ENCODE measurements at regions not wholly inside any gene's neighbourhood (a gene's known extent, or its start where the extent isn't known, plus 50 kb on each side); places are given as distances from the start of the nearest gene placed in this dataset.
A peak's percentile ranks its signal among the peaks of the same experiment; 100 is the strongest.

DNA sequence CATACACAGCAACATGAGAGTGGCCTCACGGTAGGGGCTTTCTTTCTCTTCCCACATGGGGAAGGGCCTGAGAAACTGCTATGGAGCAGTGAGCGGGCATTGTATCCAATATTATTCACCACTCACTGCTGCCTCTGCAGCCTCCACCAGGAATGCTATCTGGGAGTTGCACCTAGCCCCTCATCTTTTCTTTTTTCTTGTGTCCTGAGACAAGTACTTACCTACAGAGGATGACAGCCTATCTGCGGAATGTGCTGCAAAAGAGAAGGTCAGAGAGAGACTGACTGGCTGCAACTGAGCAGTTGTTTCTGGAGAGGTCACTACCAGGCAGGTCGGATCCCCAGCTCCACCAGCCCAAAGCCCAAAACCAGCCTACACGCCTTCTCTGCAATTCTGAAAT is 52.1 kb upstream of the HTATIP2 start:
- DNase-seq: no peak

DNA sequence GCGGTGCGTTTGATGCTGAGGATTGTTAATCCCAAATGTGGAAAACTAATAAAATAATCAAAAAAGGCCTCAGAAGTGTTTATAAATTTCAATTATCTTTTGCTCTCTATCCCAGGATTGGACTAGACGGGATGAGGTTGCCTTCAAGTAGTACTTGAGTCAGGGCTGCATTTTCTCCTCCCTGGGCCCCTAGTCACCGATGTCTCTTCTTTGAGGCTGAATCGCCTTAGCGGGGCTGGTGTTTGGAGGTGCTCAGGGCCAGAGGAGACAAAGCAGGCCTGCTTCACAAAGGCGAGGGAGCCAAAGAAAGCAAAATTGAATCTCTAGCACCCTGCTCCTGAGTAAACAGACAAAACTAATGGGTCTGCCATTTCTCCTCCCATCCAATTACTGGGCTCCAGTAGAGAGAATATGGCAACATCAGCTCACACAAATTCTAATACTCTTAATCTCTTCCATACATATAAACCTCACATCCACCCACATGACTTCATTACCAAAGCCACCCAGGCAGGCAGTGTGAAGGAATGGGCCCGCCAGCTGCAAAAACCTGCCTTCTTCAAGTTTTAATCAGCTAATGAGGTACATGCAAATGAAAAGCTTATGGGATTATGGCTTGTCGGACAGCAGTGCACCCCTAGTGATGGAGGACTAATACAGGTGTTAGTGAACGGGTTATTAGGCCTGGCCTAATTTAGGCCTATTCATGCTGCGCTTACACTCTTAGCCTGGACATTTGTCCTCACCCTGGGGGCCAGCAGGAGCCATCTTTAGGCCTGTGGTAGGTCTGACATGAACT is 52.7 kb upstream of the HTATIP2 start:
- no peak for DNase-seq

DNA sequence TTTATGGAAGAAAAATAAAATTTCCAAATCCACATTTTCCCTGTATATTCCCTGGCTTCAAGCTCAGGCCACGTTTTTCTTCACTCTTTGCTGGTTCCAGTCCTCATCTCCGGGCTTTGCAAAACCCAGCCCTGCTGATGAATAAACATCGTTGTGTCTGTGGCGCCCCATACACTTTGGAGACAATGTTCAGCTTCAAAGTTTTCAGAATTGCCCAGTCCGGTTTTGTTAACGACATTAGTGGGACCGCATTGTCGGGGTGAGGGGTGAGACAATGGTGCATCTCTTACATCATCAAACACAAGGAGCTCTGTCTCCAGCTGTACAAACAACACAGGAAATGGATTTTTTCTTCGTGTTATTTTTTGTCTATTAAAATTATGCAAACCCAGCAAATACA is 53.4 kb upstream of the HTATIP2 start:
- DNase-seq: peak; percentile 3

DNA sequence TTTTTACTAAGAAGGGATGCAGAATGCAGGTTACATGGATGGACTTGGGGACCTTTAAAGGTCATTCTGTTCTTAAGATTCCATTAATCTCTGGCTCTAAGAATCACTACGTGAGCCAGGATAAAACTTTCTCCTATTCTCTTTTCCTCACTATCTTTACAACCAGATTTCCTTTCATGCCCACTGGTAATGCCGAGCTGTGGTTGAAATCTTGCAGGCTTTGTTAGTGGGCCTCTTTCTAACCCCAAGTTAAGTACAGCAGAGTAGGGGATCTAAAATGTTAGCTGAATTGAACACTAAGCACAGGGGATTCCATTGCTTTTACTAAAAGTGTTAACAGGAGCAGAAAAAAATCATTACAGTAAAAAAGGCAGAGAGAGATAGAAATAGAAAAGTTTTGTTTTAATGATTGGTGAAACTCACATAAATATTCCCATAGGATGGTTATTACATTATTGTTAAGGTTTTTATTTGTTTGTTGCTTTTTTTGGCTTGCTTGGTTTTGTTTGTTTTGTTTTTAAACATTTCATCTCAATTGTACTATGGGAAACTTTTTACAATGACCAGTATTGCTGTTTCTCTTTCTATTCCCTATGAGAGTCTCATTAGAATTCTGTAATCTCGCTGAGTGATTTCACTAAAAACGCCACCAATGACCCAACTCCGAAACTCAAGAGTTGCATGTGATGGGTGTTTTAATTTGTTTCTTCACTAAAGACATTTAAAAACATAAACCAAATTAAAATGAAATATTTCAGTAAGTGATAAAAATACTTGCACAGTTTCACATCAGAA is 54.1 kb upstream of the HTATIP2 start:
- no peak for DNase-seq

DNA sequence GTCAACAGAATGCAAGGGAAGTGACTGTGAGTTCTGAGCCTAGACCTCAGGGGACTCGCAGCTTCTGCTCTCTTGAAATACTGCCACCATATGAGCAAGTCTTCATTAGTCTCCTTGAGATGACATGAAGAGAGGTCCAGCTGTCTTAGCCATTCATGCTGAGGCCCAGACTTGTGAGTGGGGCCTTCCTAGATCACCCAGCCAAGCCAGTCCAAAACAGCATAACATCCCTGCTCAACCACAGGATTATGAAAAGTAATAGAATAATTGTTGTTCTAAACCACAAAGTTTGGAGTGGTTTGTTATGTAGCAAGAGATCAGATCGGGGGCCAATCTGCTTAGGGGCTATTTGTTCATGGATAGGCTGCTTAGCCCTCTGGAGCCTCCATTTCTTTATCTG is 54.9 kb upstream of the HTATIP2 start:
- DNase-seq: no peak

DNA sequence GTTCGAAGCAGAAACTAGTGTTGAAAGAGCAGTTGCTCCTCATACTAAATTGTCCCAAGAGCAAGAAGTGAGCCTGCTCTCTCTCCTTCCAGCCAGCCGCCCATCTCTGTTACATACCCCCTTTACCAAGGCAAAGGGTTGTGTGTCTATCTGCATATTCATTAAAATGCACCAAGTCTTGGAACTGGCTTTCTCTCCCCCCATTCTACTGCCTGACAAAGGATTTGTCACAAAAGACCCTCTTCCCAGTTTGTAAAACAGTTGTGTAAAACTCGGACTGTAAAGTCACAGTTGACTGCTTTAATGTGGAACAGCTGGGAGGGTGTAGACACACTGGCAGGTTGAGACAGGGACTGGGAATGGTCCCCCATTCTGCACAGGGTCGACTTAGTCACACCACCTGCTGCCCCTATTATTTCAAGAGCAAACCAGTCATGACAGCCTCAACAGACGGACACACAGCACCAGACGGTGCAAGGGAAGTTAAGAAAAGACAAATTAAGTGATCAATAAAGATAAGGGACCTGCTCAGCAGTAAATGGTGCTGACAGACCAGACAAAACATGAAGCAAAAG is 60.0 kb upstream of the HTATIP2 start:
- DNase-seq: no peak

DNA sequence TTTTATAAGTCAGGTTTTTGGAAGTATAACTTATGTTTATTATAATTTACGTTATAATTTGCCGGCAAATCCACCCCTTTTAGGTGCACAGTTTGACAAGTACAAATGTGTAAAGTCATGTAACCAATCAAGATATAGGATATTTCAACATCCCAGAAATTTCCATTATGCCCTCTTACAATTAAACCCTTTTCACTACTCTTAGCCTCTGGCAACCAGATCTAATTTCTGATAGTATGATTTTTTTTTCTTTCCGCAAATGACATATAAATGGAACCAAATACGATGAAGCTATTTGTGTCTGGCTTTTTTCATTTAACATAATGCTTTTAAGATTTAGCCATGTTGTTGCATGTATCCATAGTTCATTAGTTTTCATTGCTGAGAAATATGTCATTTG is 69.5 kb upstream of the HTATIP2 start:
- DNase-seq: no peak

DNA sequence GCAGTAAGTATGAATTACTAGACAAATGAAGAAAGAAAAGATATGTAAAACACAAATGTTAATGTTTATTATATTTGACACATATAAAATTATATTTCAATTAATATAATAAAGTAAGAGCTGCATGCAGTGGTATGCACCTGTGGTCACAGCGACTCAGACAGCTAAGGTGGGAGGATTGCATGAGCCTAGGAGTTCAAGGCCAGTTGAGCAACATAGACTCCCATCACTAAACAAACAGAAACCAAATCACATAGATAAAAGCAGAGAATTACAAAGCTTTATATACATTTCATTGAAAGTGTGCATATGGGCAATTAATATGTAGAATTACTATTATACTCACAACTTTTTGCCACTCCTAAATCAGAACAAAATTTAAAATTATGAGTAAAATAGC is 70.0 kb upstream of the HTATIP2 start:
- DNase-seq: no peak

DNA sequence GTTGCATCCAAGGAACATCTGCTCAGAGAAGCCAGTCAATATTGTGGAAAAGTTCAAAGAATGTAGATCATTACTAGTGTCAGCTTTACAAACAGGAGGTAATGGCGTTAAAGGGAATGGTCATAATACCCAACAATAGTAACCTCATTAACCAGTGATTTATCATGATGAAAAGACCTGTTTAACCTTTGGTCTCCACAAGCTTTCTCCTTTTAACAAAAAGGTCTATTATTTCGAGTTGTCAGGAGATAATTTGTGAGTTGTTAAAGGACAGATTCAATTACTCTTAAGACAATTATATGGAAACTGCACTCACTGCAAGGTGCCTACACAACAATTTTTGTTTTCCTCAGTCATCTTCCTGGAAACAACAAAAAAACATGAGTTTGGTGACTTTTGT is 73.8 kb upstream of the HTATIP2 start:
- no peak for DNase-seq

DNA sequence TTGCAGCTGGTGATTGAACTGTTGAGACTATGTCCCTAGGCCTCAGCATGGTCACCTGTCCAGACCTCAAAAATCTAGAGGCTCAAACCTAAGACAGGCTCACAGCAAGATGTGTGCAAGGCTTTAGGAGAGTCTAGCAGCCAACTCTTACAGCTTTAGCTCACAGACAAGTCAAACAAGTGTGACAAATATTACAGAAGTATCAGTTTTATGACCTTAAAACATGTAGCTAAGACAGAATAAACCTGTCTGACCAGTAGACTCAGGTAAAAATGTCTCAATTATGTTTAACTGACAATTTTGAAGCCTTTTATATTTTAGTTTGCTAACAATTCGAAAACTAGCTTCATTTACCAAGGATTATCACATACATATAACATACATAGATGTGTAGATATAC is 80.0 kb upstream of the HTATIP2 start:
- DNase-seq: no peak

DNA sequence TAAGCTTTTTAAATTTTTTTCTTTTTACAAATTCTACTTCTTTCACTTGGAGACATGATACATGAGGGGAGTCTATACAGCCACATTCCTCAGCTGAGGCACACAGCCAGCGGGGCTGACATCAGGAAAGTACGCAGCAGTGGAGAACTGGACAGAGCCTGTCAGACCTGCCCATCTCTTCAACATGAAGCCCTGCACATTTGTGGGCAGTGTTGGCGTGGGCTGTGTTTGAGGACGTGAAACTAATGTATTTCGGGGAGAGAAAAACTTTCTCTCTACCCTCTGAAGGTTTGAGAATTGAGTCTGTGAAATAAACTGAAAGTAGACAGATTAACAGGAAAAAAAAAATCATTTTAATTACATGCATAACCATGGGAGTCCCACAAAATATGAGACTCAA is 84.8 kb upstream of the HTATIP2 start:
- peak; percentile 15 for DNase-seq

DNA sequence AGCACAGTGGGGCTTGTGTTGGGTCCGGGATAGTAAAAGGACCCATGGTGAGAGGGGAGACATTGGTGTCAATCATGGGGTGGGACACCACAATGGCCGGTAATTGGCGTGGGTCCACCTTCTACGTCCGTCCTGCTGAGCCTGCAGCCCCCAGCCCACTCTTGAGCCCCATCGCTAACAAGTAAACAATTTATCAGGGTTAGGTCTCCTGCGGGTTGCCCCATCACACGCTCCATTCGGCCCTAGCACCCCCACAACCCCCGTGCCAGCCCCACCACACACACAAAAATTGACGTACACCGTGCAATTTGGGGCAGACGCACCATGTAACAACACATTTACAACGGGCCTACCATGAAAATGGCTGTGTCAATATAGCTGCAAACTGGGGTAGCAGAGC is 86.5 kb upstream of the HTATIP2 start:
- DNase-seq: no peak

DNA sequence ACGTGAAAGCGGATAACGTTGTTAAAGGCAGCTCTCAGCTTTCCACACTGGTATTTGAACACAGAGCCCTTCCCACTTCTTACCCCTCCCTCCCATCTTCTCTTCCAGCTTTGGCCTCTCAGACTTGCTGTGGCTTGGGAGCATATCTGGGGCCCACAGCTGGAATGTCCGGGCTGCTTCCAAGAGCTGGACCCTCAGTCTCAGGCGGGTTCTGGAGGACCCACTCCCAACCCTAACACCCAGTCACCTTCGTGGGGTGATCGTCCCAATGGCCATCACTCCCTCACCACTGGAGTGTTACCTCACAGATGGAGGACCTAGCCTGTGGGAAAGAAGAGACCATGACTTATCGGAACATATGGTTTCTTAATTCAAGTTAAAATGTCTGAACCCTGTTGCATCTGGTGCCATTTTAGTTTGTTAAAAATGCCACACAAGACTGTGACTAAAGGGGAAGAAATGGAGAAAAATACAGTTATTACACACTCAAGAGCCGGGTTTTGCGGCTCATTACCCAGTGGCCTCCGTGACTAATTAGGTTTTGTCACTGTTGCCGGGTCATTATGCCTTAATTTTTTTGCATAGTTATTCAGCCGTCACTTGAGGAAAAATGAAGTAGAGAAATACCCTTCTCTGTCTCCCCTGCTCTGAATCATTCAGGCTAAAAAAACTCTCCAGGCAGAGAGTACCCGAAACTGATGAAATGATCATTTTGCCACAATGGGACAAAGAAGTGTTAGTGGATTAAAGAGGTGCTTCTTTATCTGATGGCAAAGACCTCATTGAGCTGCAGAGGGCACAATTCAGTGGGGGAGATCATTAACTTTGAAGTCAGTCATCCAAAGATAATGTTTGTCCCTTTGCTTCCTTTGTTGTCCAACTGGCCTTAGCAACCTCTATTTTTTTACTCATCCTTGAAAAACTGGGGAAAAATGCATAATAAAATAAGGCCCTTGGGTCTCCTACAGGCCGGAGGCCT is 87.2 kb upstream of the HTATIP2 start:
- no peak for DNase-seq

DNA sequence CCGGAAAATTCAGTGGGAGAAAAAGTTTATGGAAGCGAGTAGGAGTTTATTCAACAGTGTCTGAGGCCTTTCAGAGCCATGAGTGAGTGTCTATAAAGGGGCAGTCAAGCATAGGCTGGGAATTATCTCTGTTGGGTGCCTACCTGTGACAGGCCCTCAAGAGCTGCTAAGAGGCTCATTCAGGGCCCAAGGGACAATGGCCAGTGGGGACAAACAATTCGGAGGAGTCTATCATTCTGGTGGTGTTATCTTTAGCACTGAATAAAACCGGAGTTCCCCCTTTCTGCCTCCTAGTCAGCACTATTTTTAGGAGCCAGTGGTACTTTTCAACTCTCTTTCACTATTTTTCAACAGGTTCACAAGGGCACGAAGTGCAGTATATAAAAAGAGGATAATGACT is 89.5 kb upstream of the HTATIP2 start:
- no peak for DNase-seq

DNA sequence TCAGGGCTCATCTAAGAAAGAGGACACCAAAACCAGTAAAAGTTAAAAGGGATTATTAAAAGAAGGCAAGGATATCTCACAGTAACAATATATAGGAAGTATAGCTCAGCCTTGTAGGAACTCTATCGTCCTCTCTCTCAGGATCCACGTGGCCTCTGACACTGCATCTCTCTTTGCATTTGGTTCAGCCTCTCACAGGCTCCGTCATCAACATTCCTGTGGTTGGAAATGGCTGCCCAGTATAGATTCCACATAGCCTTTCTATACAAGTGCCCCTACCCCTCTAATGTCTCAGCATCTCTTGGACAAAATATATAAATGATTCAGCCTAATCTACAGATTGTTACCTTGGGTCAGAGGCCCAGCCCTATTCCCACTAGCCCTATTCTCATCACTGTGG is 101.3 kb upstream of the DBX1 start:
- DNase-seq: no peak

DNA sequence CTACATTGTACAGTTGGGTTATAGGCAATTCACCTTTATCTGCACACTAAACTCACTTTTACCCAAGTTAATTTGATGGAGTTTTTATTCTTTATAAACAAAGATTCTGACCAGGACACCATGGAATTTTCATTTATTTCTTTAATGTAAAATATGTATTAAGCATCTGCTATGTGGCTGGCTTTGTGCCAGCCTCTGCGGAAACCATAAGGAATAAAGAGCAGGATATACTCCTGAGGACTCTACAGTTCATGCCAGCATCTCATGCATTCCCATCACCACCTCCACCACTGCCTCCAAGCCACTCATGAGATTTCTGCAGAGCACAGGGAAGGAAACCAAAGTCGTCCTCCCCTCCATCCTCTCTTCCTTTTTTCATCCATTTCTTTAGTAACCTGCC is 100.0 kb upstream of the DBX1 start:
- no peak for DNase-seq

DNA sequence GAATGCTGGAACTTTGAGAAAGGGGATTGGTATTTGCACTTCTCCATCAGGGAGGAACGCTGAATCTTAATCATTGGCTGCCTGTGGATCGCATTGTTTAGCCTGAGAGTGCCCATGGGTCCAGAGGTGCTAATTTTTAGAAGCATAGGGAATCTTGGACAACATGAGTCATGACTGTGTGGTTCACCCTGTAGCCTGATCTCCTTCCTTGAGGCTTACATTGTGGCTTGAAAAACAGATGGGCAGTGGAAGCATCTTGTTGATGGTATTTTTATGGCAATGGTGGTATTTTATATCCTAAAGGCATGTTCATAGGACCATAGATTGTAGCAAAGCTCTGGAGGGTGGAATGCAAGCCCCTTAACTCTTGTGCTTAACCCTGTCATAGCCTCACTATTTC is 99.2 kb upstream of the DBX1 start:
- no peak for DNase-seq

DNA sequence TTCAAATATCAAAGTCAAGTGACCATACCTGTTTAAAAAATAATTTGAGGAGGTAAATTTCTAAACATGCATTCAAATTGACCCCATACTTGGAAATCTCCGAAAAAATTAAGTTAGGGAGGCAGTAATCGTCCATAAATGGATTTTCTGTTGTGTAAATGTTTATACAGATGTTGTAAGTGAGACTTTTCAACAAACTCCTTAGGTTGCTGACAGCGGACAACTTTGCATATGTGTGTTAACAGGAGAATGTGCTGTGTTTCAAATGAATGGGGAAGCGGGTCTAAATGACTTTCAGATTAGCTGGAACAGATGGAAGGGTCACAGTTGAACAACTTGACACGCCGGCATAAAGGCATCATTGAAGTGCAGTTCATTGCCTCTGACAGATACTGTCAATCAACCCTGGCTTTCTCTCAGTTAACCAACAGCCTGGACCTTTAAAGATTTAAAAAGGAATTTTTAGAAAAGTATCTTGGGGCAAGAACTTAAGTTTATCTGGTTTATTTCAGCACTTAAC is 98.2 kb upstream of the DBX1 start:
- DNase-seq: no peak

DNA sequence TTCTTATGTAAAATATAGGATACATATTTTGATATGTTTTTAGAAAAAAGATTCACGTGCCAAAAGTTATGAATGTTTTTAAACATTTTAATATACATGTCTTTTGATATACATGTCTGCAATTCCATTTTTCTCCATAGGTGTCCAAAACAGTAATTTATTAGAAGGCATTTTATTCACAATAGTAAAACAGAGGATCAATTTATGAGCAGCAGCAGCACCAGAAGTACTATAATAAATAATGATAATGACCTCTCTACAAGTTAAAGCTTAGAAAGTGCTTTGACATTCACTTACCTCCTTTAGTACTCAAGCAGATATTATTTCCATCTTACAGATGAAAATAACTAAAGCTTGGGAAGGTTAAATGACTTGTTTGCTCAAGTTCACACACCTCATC is 96.7 kb upstream of the DBX1 start:
- no peak for DNase-seq

DNA sequence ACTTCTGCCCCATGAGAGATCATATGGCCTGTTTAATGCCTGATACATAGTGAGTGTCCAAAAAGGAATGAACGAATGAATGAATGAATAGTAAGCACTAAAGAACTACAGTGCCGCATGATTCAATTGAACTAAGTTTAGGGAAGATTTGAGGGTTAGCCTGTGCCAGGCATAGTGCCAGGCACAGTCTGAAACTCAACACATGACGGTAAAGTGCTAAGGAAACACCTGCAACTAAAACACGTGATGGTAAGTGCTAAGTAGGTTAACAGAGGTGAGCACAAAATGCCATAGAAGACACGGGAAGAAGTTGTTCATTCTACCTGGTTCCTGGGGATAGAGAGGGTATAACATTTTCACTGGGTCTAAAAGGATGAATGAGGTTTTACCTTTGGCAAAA is 93.5 kb upstream of the DBX1 start:
- no peak for DNase-seq

DNA sequence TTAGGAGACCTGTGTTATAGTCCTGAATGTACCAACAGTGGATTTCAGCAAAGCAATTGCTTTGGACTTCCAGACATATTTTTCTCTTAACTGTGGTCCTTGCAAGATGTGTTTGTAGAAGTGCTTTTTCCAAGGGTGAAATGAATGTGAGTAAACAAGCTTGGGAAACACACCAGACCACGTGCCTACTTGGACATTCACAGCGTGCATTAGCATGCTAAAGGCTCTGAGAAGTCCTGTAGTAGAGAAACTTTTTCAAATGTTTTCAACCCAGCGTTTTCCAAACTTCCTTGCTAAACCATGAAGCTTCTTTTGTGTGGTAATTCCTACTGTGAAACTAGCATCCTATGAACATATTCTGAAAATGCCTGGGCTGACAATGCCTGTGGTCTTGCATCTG is 91.2 kb upstream of the DBX1 start:
- DNase-seq: no peak

DNA sequence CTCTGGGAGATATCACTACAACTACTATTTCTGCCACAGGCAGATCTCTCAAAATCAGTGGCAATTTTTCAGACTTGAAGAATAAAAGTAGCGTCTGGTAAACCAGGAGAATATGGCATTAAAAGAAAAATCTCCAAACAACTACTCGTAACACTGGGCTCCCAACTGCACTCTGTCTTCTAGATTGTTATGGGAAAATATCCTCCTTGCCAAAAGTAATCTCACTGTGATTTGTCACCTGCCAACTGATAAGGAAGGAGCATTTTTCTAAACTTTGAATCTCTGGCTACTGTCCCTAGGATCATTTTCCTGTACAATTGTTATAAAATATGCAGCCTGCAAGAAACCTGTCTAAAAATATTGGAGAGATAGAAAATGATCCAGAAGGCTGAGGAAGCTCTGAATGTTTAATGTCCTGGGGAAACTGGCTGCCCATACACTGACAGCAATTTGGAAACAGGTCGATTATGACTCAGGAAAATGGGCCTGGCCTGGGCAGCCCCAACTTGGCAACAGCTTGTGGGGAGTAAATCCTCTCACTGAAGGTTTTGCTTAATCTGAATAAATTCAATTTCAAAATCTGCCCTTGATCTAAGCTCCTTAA is 90.5 kb upstream of the DBX1 start:
- no peak for DNase-seq
